ACC112 (cell line): ENCODE measurements at regions not wholly inside any gene's neighbourhood (a gene's known extent, or its start where the extent isn't known, plus 50 kb on each side); places are given as distances from the start of the nearest gene placed in this dataset.

Experiments
- H2AFZ ChIP-seq: fragments of 200-600 bp; sonication (generic); one replicate; pipeline ENCODE4 v1.6.0; 2017; ENCODE audit warnings: antibody characterized with exemption, low read length; ENCODE audit not compliant: unreplicated experiment
- H3K27ac ChIP-seq: fragments of 200-600 bp; sonication (generic); 2 replicates; pipeline ENCODE4 v1.5.1; 2014; ENCODE audit warnings: low read depth, mild to moderate bottlenecking, antibody characterized with exemption, low read length, moderate library complexity
- H3K27me3 ChIP-seq: fragments of 200-600 bp; sonication (generic); 2 replicates; pipeline ENCODE4 v1.6.1; 2014; ENCODE audit warnings: mild to moderate bottlenecking, antibody characterized with exemption, low read length, moderate library complexity, mixed read lengths; ENCODE audit not compliant: insufficient read depth
- H3K36me3 ChIP-seq: fragments of 200-600 bp; sonication (generic); 2 replicates; pipeline ENCODE4 v1.6.1; 2016; ENCODE audit warnings: mild to moderate bottlenecking, antibody characterized with exemption, low read length, moderate library complexity, mixed read lengths; ENCODE audit not compliant: insufficient read depth
- H3K4me1 ChIP-seq: fragments of 200-600 bp; sonication (generic); one replicate; pipeline ENCODE4 v1.6.1; 2016; ENCODE audit warnings: low read length, mixed read lengths; ENCODE audit not compliant: insufficient read depth, unreplicated experiment, control insufficient read depth
- H3K4me3 ChIP-seq: fragments of 200-600 bp; sonication (generic); 2 replicates; pipeline ENCODE4 v1.5.1; 2014; ENCODE audit warnings: mild to moderate bottlenecking, low read depth, low read length
- H3K79me2 ChIP-seq: fragments of 200-600 bp; sonication (generic); one replicate; pipeline ENCODE4 v1.6.0; 2016; ENCODE audit warnings: low read length; ENCODE audit not compliant: control insufficient read depth, unreplicated experiment, insufficient read depth

GRCh38 chr2:94939349-94939748 lies 68.1 kb downstream of the TEKT4 start:
- Histone ChIP-seq H3K27me3 (peaks cover 82% of the 10 kb centered on the region), H3K79me2 (no peaks in the 10 kb centered on the region), H3K27ac (no peak overlapping the region), H3K36me3 (no peaks in the 10 kb centered on the region), H3K4me1 (no peaks in the 10 kb centered on the region), H2AFZ (no peak overlapping the region), H3K4me3 (no peak overlapping the region)

- H3K4me1 ChIP-seq: no peaks in the 10 kb centered on the region
- no peaks in the 10 kb centered on the region for H3K79me2 ChIP-seq
- no peak overlapping the region for H2AFZ ChIP-seq
- peaks cover 62% of the 10 kb centered on the region for H3K27me3 ChIP-seq
- H3K4me3 ChIP-seq: no peak overlapping the region
- no peak overlapping the region for H3K27ac ChIP-seq
- no peaks in the 10 kb centered on the region for H3K36me3 ChIP-seq
These were observed 76.1 kb downstream of the TEKT4 start for GRCh38 chr2:94947097-94948016.

DNA sequence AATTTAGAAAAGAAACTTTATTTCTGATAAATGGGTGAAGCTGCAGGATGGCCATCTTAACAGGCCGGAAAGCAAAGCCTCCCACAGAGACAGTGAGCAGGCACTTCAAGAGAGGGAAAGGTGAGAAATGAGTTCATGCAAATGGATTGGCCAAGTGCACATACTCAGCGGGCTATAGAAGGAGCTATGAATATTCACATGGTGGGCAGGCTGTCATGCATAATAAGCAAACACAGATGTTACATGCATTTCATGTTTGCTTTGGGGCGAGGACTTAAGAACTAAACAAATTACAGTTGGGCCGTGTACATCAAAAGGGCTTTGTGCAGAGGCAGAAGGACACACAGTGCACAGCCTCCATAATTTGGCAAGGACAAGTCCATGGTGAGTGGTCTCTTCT lies 69.8 kb upstream of the MAL start:
- Histone ChIP-seq H3K27ac (no peak overlapping the region), H3K4me1 (no peaks in the 10 kb centered on the region), H3K4me3 (no peak overlapping the region), H3K79me2 (no peaks in the 10 kb centered on the region), H3K27me3 (peaks cover 76% of the 10 kb centered on the region), H3K36me3 (no peaks in the 10 kb centered on the region), H2AFZ (no peak overlapping the region)

DNA sequence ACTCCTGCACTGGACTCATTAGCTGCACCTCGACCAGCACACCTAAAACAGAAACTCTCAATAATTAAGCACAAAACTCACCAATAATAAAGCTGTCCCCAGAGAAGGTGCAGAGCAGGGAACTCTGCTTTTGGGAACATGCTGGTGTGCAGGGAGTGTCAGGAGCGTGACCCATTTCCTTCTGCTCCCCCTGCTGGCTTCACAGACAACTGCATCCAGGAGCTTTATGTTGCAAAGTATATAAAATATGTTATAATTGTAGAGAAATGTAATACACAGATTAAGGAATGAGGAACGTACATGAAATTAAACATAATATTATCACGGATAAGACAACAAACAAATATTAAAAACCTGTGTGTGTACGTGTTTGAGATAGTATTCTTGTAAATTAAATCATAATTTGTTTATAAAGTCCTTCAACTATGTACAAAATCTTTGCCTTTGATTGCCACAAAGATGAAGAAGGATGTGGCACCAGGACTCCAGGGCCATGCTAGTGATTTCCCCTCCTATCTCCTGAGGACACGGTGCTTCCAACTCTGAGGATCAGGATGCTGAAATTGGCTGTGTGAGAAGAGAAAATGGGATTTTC lies 68.6 kb upstream of the MAL start:
- Histone ChIP-seq H3K79me2 (no peaks in the 10 kb centered on the region), H3K27me3 (peaks cover 87% of the 10 kb centered on the region), H3K4me3 (no peak overlapping the region), H3K4me1 (no peaks in the 10 kb centered on the region), H3K36me3 (no peaks in the 10 kb centered on the region), H3K27ac (no peak overlapping the region), H2AFZ (no peak overlapping the region)

DNA sequence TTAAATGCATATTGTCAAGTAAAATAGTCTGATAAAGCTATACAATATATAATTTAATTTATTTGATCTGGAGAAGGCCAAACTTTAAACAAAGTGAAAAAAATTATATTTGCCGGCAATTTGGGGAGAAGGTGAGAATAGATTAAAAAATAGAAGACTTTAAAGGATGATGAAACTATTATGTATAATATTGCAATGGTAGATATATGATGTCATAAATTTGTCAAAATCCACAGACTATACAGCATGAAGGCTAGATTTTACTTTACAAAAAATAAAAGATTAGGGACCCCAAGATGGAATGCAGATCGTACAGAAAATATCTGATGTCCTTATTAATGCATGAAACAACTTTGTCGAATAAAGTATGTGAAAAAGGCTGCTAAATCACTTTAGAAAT lies 67.3 kb upstream of the MAL start:
- no peaks in the 10 kb centered on the region for H3K4me1 ChIP-seq
- H3K36me3 ChIP-seq: no peaks in the 10 kb centered on the region
- peaks cover 86% of the 10 kb centered on the region for H3K27me3 ChIP-seq
- no peaks in the 10 kb centered on the region for H3K79me2 ChIP-seq
- no peak overlapping the region for H3K4me3 ChIP-seq
- H2AFZ ChIP-seq: no peak overlapping the region
- H3K27ac ChIP-seq: no peak overlapping the region

GRCh38 chr2:94960266-94960665 lies 65.2 kb upstream of the MAL start:
- Histone ChIP-seq H3K27ac (no peak overlapping the region), H3K4me3 (no peak overlapping the region), H3K36me3 (no peaks in the 10 kb centered on the region), H3K27me3 (peaks cover 86% of the 10 kb centered on the region), H2AFZ (no peak overlapping the region), H3K4me1 (no peaks in the 10 kb centered on the region), H3K79me2 (no peaks in the 10 kb centered on the region)

DNA sequence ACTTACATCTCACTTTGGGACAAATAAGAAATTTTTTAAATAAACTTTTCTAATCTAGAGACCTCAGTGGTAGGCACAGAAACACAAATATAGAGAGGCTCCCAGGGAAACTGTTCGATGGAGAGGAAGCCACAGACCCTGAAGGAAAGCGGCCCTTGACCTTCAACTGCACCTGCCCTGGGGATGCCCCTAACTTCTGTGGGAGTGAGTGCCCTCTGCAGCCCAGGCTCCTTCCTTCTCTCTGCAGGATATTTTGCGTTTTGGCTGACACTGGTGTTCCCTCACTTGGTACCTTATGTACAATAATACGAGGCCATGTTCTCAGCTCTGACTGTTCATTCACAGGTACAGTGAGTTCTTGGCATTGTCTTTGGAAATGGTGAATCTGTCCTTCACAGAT lies 64.8 kb upstream of the MAL start:
- no peak overlapping the region for H2AFZ ChIP-seq

DNA sequence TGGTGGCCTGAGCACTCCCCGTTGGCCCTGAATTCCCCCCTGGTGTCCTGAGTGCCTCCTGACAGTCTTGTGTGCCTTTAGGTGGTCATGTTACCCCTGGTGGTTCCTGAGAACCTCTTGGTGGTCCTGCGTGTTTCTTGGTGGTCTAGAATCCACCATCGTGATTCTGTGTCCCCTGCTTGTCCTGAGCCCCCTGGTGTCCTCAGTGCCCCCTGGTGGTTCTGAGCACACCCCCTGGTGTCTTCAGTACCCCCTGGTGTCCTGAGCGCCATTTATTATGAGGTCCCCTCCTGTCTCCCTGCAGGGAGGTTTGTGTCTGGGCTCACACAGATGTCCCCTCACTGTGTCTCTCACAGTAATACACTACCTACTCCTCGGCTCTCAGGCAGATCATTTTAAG lies 61.3 kb upstream of the MAL start:
- no peak overlapping the region for H3K27ac ChIP-seq
- no peaks in the 10 kb centered on the region for H3K79me2 ChIP-seq
- no peak overlapping the region for H2AFZ ChIP-seq
- H3K27me3 ChIP-seq: peaks cover 84% of the 10 kb centered on the region
- H3K36me3 ChIP-seq: no peaks in the 10 kb centered on the region
- H3K4me3 ChIP-seq: no peak overlapping the region
- H3K4me1 ChIP-seq: no peaks in the 10 kb centered on the region

More for the DNA sequence above, 64.8 kb upstream of the MAL start:
- Histone ChIP-seq H3K4me1 (no peaks in the 10 kb centered on the region), H3K27ac (no peak overlapping the region), H3K27me3 (peaks cover 83% of the 10 kb centered on the region), H3K79me2 (no peaks in the 10 kb centered on the region), H3K36me3 (no peaks in the 10 kb centered on the region), H3K4me3 (no peak overlapping the region)

- H3K4me3 ChIP-seq: no peak overlapping the region
- H3K79me2 ChIP-seq: no peaks in the 10 kb centered on the region
- no peaks in the 10 kb centered on the region for H3K36me3 ChIP-seq
- peaks cover 85% of the 10 kb centered on the region for H3K27me3 ChIP-seq
- H3K4me1 ChIP-seq: no peaks in the 10 kb centered on the region
- H3K27ac ChIP-seq: no peak overlapping the region
- H2AFZ ChIP-seq: no peak overlapping the region
These were observed 58.8 kb upstream of the MAL start for GRCh38 chr2:94966689-94967088.

GRCh38 chr2:94970353-94970752 lies 55.2 kb upstream of the MAL start:
- H2AFZ ChIP-seq: no peak overlapping the region
- no peaks in the 10 kb centered on the region for H3K36me3 ChIP-seq
- no peaks in the 10 kb centered on the region for H3K4me1 ChIP-seq
- no peak overlapping the region for H3K4me3 ChIP-seq
- no peaks in the 10 kb centered on the region for H3K79me2 ChIP-seq
- peaks cover 88% of the 10 kb centered on the region for H3K27me3 ChIP-seq
- H3K27ac ChIP-seq: no peak overlapping the region
